Adrenal gland (tissue), 9 donors: ENCODE measurements at regions not wholly inside any gene's neighbourhood (a gene's known extent, or its start where the extent isn't known, plus 50 kb on each side); places are given as distances from the start of the nearest gene placed in this dataset.

Source experiments
- DNase-seq, 7 donors: peaks; one replicate each; pipeline ENCODE4 v3.0.0-alpha.2; 2019 to 2020
- H3K27ac ChIP-seq, 5 donors: fragments of 200-600 bp; sonication (generic) in 4 of 5; 1 replicate in 3 of 5; 2 replicates in 2 of 5; pipeline versions ENCODE4 v1.5.1 to v1.8.0; 2016 to 2020; ENCODE audit warnings: mild to moderate bottlenecking in 1 of 5
- H3K27me3 ChIP-seq: fragments of 200-600 bp; 2 replicates; pipeline ENCODE4 v1.8.0; 2021
- H3K36me3 ChIP-seq, 2 donors: fragments of 200-600 bp; replicated peaks in 1 of 2; 1 replicate in 1 of 2; 2 replicates in 1 of 2; pipeline versions ENCODE4 v1.5.1 to v1.8.0; 2018 to 2022
- H3K4me1 ChIP-seq, 2 donors: fragments of 200-600 bp; replicated peaks in 1 of 2; 1 replicate in 1 of 2; 2 replicates in 1 of 2; pipeline versions ENCODE4 v1.5.1 to v1.8.0; 2018 to 2021
- H3K4me3 ChIP-seq, 4 donors: fragments of 200-600 bp; sonication (generic) in 3 of 4; one replicate each; pipeline ENCODE4 v1.5.1; 2016 to 2018
- H3K9me3 ChIP-seq, 3 donors: fragments of 200-600 bp; sonication (generic) in 1 of 3; replicated peaks in 1 of 3; 1 replicate in 2 of 3; 2 replicates in 1 of 3; pipeline versions ENCODE4 v1.5.1 to v1.8.0; 2016 to 2021
- POLR2A ChIP-seq, 2 donors: fragments of 450-650 bp; IDR thresholded peaks; one replicate each; pipeline ENCODE4 v1.6.1; 2017; ENCODE audit warnings: antibody characterized with exemption in 2 of 2, mild to moderate bottlenecking in 2 of 2, moderate library complexity in 1 of 2
- WGBS, 4 donors: extraction: QIAGEN DNeasy Blood & Tissue Kit in 2 of 4; methylation state at CpG; one replicate each; pipeline versions ENCODE4 v1.1.5 to v1.1.7; 2013 to 2017; 5-methylcytosine and 5-hydroxymethylcytosine counted together
- intact Hi-C, 2 donors: fragments of 100-400 bp; cut with DNase I; formaldehyde crosslinking; loops; one replicate each; pipeline versions ENCODE4 v1.14.1 to v1.15.0; 2022 to 2023
- microRNA counts, 2 donors: library from miRNA; unstranded; fragments of <30 nt; microRNA quantifications; one replicate each; lab custom pipeline; 2016
- microRNA-seq, 3 donors: library from miRNA; unstranded; fragments of <30 nt; microRNA quantifications; one replicate each; pipeline ENCODE4, GENCODE V29; 2017 to 2020
- small RNA-seq, 2 donors: library from RNA; depleted of rRNA; stranded (forward); fragments of <200 nt; gene quantifications; one replicate each; pipeline ENCODE3, GENCODE V24; 2016
- TF ChIP-seq, protein P1 (sequence below), 6 experiments: fragments of 450-650 bp in 4 of 6; fragments of 200-600 bp in 2 of 6; sonication (generic) in 1 of 6; IDR thresholded peaks; 1 replicate in 5 of 6; 2 replicates in 1 of 6; pipeline versions ENCODE4 v1.5.1 to v1.8.0; 2016 to 2021; ENCODE audit warnings: antibody characterized with exemption in 6 of 6, mild to moderate bottlenecking in 2 of 6, moderate library complexity in 1 of 6
- donor health status: healthy with polysubstance abuse.
- donor health status: Bipolar disorder and iron deficiency.
- donor health status: DM: yes; HTN: yes; CAD: no.
- donor health status: DM: no; HTN: no; CAD: no.
- donor health status: DM: no; HTN: no; CAD: no.

DNA sequence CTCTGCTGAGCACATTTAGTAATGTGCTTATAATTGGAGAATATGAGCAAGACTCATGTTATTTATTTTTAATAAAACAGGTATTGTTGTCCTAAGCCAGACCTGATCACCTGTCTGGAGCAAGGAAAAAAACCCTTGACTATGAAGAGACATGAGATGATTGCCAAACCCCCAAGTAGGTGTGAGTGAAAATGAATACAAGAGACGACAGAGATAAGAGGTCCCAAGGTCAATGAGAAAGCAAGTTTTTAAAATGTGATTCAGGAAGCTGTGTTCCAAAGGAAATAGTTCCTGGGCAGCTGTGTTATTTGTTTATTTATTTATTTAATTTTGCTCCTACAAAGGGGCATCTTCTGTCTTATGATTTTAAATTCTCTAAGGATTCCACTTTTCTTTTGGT is 83.1 kb downstream of the ZNF486 start:
- no peak overlapping the region for H3K27ac ChIP-seq
- intact Hi-C loops = no loop called here
- H3K4me1 ChIP-seq = no peaks in the 10 kb centered on the region
- no peaks in the 10 kb centered on the region for H3K27me3 ChIP-seq
- H3K36me3 ChIP-seq = no peaks in the 10 kb centered on the region
- no peak overlapping the region for H3K4me3 ChIP-seq
- no peak for DNase-seq
- TF ChIP-seq POLR2A (IDR thresholded peaks at IDR 0.05) = no peak
- TF ChIP-seq, protein P1, sequence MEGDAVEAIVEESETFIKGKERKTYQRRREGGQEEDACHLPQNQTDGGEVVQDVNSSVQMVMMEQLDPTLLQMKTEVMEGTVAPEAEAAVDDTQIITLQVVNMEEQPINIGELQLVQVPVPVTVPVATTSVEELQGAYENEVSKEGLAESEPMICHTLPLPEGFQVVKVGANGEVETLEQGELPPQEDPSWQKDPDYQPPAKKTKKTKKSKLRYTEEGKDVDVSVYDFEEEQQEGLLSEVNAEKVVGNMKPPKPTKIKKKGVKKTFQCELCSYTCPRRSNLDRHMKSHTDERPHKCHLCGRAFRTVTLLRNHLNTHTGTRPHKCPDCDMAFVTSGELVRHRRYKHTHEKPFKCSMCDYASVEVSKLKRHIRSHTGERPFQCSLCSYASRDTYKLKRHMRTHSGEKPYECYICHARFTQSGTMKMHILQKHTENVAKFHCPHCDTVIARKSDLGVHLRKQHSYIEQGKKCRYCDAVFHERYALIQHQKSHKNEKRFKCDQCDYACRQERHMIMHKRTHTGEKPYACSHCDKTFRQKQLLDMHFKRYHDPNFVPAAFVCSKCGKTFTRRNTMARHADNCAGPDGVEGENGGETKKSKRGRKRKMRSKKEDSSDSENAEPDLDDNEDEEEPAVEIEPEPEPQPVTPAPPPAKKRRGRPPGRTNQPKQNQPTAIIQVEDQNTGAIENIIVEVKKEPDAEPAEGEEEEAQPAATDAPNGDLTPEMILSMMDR (IDR thresholded peaks at IDR 0.05) = no peak
- 13 to 21% (median 18%) methylated on average over 1 of the region's 1 CpG for WGBS, 4 donors
- H3K9me3 ChIP-seq = no peaks in the 10 kb centered on the region

MicroRNAs encoded in the stretch of these regions (microRNA counts, 767-probe panel; counts per million panel counts)
- 0 counts per million in 2 donors for microRNA hsa-miR-1270 (lab: Ali Mortazavi, UCI)

Small RNA genes in the stretch of these regions (microRNA-seq; reads per million reads assigned to microRNA genes)
- 5.8 to 8.4 (median 8.0) reads per million in 3 donors for gene MIR1270

Small RNA genes in the stretch of these regions (small RNA-seq; reads per million reads assigned to genes)
- gene MIR1270 = 0.50 to 1.1 reads per million in 2 donors
